ENCODE measurements at regions not wholly inside any gene's neighbourhood (a gene's known extent, or its start where the extent isn't known, plus 50 kb on each side); places are given as distances from the start of the nearest gene placed in this dataset.

GRCh38 chr4:111675746-111676145 lies 469.5 kb upstream of the FAM241A start:
- H3K4me1 ChIP-seq (replicated peaks in 1 of 2; ENCODE audit: control insufficient read depth in 2 of 2, insufficient read depth in 2 of 2, low read length in 2 of 2), result no peaks in the 10 kb centered on the region
- H3K27me3 ChIP-seq (ENCODE audit: control insufficient read depth in 2 of 2, insufficient read depth in 2 of 2, low read length in 2 of 2), result no peaks in the 10 kb centered on the region
- H3K36me3 ChIP-seq (ENCODE audit: control insufficient read depth, insufficient read depth, low read length), result no peaks in the 10 kb centered on the region
- H3K27ac ChIP-seq (ENCODE audit: extremely low read depth, low read depth, low read length), result no peak overlapping the region
- no peaks in the 10 kb centered on the region for H3K79me2 ChIP-seq (ENCODE audit: control insufficient read depth, insufficient read depth, low read length)
- no peak overlapping the region for H3K9ac ChIP-seq (ENCODE audit: insufficient read depth in 1 of 2, low read depth in 2 of 2, low read length in 2 of 2)
- 2% methylated on average over 5 of the region's 5 CpGs for WGBS (ENCODE audit: insufficient coverage, low coverage, missing lambda C conversion rate)
- no peak for TF ChIP-seq ZBTB40 (IDR thresholded peaks at IDR 0.05)
- TF ChIP-seq ZBTB40 (CRISPR knock-in tag; IDR thresholded peaks at IDR 0.05), result no peak
- no peak for TF ChIP-seq ZNF282 (CRISPR knock-in tag; IDR thresholded peaks at IDR 0.05)
- TF ChIP-seq MYNN (IDR thresholded peaks at IDR 0.05), result no peak
- no peak for TF ChIP-seq MYNN (CRISPR knock-in tag; IDR thresholded peaks at IDR 0.05)
- TF ChIP-seq FOXM1 (IDR thresholded peaks at IDR 0.05; ENCODE audit: low read depth), result no peak
- TF ChIP-seq FOXM1 (CRISPR knock-in tag; IDR thresholded peaks at IDR 0.05; ENCODE audit: low read depth), result no peak
- TF ChIP-seq THRAP3 (IDR thresholded peaks at IDR 0.05; ENCODE audit: borderline replicate concordance), result no peak
- no peak for TF ChIP-seq CSDE1 (IDR thresholded peaks at IDR 0.05)
- no peak for TF ChIP-seq ZNF695 (CRISPR knock-in tag; IDR thresholded peaks at IDR 0.05)
- TF ChIP-seq, protein P1, sequence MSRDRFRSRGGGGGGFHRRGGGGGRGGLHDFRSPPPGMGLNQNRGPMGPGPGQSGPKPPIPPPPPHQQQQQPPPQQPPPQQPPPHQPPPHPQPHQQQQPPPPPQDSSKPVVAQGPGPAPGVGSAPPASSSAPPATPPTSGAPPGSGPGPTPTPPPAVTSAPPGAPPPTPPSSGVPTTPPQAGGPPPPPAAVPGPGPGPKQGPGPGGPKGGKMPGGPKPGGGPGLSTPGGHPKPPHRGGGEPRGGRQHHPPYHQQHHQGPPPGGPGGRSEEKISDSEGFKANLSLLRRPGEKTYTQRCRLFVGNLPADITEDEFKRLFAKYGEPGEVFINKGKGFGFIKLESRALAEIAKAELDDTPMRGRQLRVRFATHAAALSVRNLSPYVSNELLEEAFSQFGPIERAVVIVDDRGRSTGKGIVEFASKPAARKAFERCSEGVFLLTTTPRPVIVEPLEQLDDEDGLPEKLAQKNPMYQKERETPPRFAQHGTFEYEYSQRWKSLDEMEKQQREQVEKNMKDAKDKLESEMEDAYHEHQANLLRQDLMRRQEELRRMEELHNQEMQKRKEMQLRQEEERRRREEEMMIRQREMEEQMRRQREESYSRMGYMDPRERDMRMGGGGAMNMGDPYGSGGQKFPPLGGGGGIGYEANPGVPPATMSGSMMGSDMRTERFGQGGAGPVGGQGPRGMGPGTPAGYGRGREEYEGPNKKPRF (IDR thresholded peaks at IDR 0.05; ENCODE audit: low read depth, low read length), result no peak
- TF ChIP-seq ZNF57 (CRISPR knock-in tag; IDR thresholded peaks at IDR 0.05), result no peak
- TF ChIP-seq LCOR (CRISPR knock-in tag; IDR thresholded peaks at IDR 0.05), result no peak
- no peak for FAIRE-seq
- intact Hi-C loops (cut with micrococcal nuclease) (no loop called here), in situ Hi-C loops (cut with MboI) (no loop called here)
- no peak for ATAC-seq
- no peaks in the 10 kb centered on the region for H4K20me1 ChIP-seq (replicated peaks; ENCODE audit: control insufficient read depth, insufficient read depth, low read length)
- no peak overlapping the region for H3K4me3 ChIP-seq
- no peak overlapping the region for H3K4me2 ChIP-seq (ENCODE audit: insufficient read depth, low read length)
- H3K9me3 ChIP-seq (replicated peaks; ENCODE audit: control insufficient read depth, insufficient read depth, low read depth, low read length), result no peaks in the 10 kb centered on the region
- POLR2A ChIA-PET, result no interaction called here
- H3K9me1 ChIP-seq (ENCODE audit: control insufficient read depth, insufficient read depth, low read length), result no peaks in the 10 kb centered on the region
- DNase-seq (ENCODE audit: extremely low read depth in 1 of 4, low spot score in 3 of 4), result no peak
- no peak overlapping the region for H2AFZ ChIP-seq (ENCODE audit: low read depth, low read length)
- CTCF ChIA-PET (ENCODE audit: low intra/inter-chr PET ratio), result no interaction called here
- BruUV-seq (replicated peaks), result no TSS peak
